Panc1 (cell line): ENCODE measurements at regions not wholly inside any gene's neighbourhood (a gene's known extent, or its start where the extent isn't known, plus 50 kb on each side); places are given as distances from the start of the nearest gene placed in this dataset.

Experiments
- ATAC-seq: fragments of 200-7000 bp; cut with Tn5 transposase; 2 replicates; pipeline ENCODE4 v1.9.1; 2020; ENCODE audit warnings: mild to moderate bottlenecking, moderate library complexity
- BruUV-seq: library from RNA; stranded (reverse); fragments of 400-500 nt; replicated peaks from 2 replicates; lab custom pipeline; 2021; lab: Mats Ljungman, UMichigan
- CTCF ChIA-PET: fragments of 300-600 bp; sonication (Branson Sonifier 250); formaldehyde crosslinking; loops from one replicate; lab custom pipeline; 2022; ENCODE audit warnings: antibody characterized with exemption; lab: Charles Lee
- POLR2A ChIA-PET: fragments of 300-600 bp; sonication (Branson Sonifier 250); formaldehyde crosslinking; loops from one replicate; lab custom pipeline; 2022; ENCODE audit warnings: antibody characterized with exemption; lab: Charles Lee
- DNase-seq: peaks from one replicate; pipeline ENCODE4 v3.0.0-alpha.2; 2010; ENCODE audit warnings: low read depth, low spot score
- H3K27ac ChIP-seq: 2 replicates; pipeline ENCODE4 v1.5.1; 2011; ENCODE audit warnings: mild to moderate bottlenecking, low read length, inconsistent platforms
- H3K27me3 ChIP-seq: fragments of 200-500 bp; sonication (Bioruptor generic); 2 replicates; pipeline ENCODE4 v1.6.0; 2014; ENCODE audit warnings: low read length, inconsistent platforms; ENCODE audit not compliant: control insufficient read depth, insufficient read depth
- H3K36me3 ChIP-seq: fragments of 200-500 bp; sonication (Bioruptor generic); 2 replicates; pipeline ENCODE4 v1.5.1; 2014; ENCODE audit warnings: inconsistent platforms, mild to moderate bottlenecking, low read length, moderate library complexity; ENCODE audit not compliant: control insufficient read depth, insufficient read depth
- H3K4me1 ChIP-seq: 2 replicates; pipeline ENCODE4 v1.5.1; 2011; ENCODE audit warnings: inconsistent platforms, mild to moderate bottlenecking, low read length, moderate library complexity; ENCODE audit not compliant: control insufficient read depth, insufficient read depth
- H3K4me3 ChIP-seq, 2 experiments: 2 replicates each; pipeline ENCODE4 v1.5.1; 2011 to 2012; ENCODE audit warnings: low read depth in 2 of 2, low read length in 2 of 2, mild to moderate bottlenecking in 2 of 2, inconsistent platforms in 1 of 2, moderate library complexity in 1 of 2
- H3K9me3 ChIP-seq: fragments of 200-500 bp; sonication (Bioruptor generic); 2 replicates; pipeline ENCODE4 v1.5.1; 2014; ENCODE audit warnings: low read depth, mild to moderate bottlenecking, inconsistent platforms, low read length, moderate library complexity; ENCODE audit not compliant: control insufficient read depth, insufficient read depth
- CTCF ChIP-seq: fragments of 450-650 bp; IDR thresholded peaks from 2 replicates; pipeline ENCODE4 v1.5.1; 2017; ENCODE audit warnings: mild to moderate bottlenecking
- POLR2AphosphoS5 ChIP-seq: IDR thresholded peaks from 2 replicates; pipeline ENCODE4 v1.6.1; 2012; ENCODE audit warnings: mild to moderate bottlenecking, low read depth, low read length, moderate library complexity
- SIN3A ChIP-seq: IDR thresholded peaks from 2 replicates; pipeline ENCODE4 v1.6.1; 2012; ENCODE audit warnings: low read depth, mild to moderate bottlenecking, low read length, moderate library complexity, borderline replicate concordance; ENCODE audit not compliant: insufficient read depth
- TCF7L2 ChIP-seq: IDR thresholded peaks from 2 replicates; pipeline ENCODE4 v1.6.1; 2011; ENCODE audit warnings: mild to moderate bottlenecking, low read depth, low read length, inconsistent platforms
- in situ Hi-C: cut with HindIII; loops from 2 replicates; pipeline ENCODE4 v1.10.0; 2016; ENCODE audit warnings: low sequenced_read_pairs, low pct_unique_long_range_greater_than_20kb
- intact Hi-C: fragments of 100-400 bp; cut with micrococcal nuclease; formaldehyde crosslinking; loops from one replicate; pipeline ENCODE4 v1.10.0; 2022; ENCODE audit not compliant: unreplicated experiment
- TF ChIP-seq, protein P1 (sequence below), 2 experiments: IDR thresholded peaks; 2 replicates each; pipeline ENCODE4 v1.6.1; 2011 to 2012; ENCODE audit warnings: low read depth in 2 of 2, control low read depth in 1 of 2, low read length in 1 of 2, mild to moderate bottlenecking in 1 of 2, moderate library complexity in 1 of 2; ENCODE audit not compliant: insufficient read depth in 1 of 2

GRCh38 chr9:21615018-21615417, 132.9 kb upstream of the IFNE start:
- H3K9me3 ChIP-seq: no peaks in the 10 kb centered on the region
- intact Hi-C loops (no loop called here), in situ Hi-C loops (no loop called here)
- ChIA-PET POLR2A (no interaction called here), CTCF (no interaction called here)
- peaks cover 20% of the 10 kb centered on the region for H3K4me1 ChIP-seq
- DNase-seq (no peak), ATAC-seq (peak; percentile 53; the same call in 1 of the 2 replicates)
- peak overlapping the region; percentile 73 for H3K27ac ChIP-seq
- TF ChIP-seq POLR2AphosphoS5: no peak
- TF ChIP-seq SIN3A: no peak
- TF ChIP-seq, protein P1, sequence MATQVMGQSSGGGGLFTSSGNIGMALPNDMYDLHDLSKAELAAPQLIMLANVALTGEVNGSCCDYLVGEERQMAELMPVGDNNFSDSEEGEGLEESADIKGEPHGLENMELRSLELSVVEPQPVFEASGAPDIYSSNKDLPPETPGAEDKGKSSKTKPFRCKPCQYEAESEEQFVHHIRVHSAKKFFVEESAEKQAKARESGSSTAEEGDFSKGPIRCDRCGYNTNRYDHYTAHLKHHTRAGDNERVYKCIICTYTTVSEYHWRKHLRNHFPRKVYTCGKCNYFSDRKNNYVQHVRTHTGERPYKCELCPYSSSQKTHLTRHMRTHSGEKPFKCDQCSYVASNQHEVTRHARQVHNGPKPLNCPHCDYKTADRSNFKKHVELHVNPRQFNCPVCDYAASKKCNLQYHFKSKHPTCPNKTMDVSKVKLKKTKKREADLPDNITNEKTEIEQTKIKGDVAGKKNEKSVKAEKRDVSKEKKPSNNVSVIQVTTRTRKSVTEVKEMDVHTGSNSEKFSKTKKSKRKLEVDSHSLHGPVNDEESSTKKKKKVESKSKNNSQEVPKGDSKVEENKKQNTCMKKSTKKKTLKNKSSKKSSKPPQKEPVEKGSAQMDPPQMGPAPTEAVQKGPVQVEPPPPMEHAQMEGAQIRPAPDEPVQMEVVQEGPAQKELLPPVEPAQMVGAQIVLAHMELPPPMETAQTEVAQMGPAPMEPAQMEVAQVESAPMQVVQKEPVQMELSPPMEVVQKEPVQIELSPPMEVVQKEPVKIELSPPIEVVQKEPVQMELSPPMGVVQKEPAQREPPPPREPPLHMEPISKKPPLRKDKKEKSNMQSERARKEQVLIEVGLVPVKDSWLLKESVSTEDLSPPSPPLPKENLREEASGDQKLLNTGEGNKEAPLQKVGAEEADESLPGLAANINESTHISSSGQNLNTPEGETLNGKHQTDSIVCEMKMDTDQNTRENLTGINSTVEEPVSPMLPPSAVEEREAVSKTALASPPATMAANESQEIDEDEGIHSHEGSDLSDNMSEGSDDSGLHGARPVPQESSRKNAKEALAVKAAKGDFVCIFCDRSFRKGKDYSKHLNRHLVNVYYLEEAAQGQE (IDR thresholded peaks at IDR 0.05; ENCODE audit: insufficient read depth in 1 of 2, low read depth in 2 of 2, low read length in 1 of 2): no peak
- no peak for TF ChIP-seq CTCF
- TF ChIP-seq TCF7L2: no peak
- no peak overlapping the region for H3K4me3 ChIP-seq
- no peaks in the 10 kb centered on the region for H3K27me3 ChIP-seq
- no peaks in the 10 kb centered on the region for H3K36me3 ChIP-seq
- no TSS peak for BruUV-seq

DNA sequence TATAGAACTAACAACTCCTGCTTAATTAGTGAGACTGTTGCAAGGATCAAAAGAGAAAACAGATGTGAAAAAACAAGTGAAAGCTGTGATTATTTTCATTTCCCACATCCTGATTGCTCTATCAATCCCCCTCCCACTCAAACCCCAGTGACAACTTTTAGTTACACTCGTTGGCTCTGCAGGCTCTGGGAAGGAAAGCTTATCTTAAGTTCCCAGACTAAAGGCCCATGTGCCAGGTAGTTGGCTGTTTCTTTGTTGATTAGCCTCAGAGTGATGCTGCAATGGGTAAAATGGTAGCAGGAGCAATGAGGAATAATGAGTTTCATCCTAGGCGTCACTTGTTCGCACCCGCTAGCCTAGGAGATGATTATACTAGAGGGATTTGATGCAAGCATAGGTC, 133.3 kb upstream of the IFNE start:
- intact Hi-C loops: no loop called here

More for the DNA sequence above, 133.3 kb upstream of the IFNE start:
- ATAC-seq (no peak), DNase-seq (no peak)
- ChIA-PET POLR2A (no interaction called here), CTCF (no interaction called here)
- in situ Hi-C loops: no loop called here
- TF ChIP-seq TCF7L2: no peak
- TF ChIP-seq, protein P1 (IDR thresholded peaks at IDR 0.05; ENCODE audit: insufficient read depth in 1 of 2, low read depth in 2 of 2, low read length in 1 of 2): no peak
- TF ChIP-seq POLR2AphosphoS5: no peak
- TF ChIP-seq CTCF: no peak
- no peak for TF ChIP-seq SIN3A
- Histone ChIP-seq H3K4me3 (no peak overlapping the region), H3K27me3 (no peaks in the 10 kb centered on the region), H3K9me3 (no peaks in the 10 kb centered on the region), H3K36me3 (no peaks in the 10 kb centered on the region), H3K4me1 (peaks cover 20% of the 10 kb centered on the region), H3K27ac (peak overlapping the region; percentile 73)
- no TSS peak for BruUV-seq
